Smooth muscle cell of the brain vasculature (primary cell): ENCODE measurements at regions not wholly inside any gene's neighbourhood (a gene's known extent, or its start where the extent isn't known, plus 50 kb on each side); places are given as distances from the start of the nearest gene placed in this dataset.

ENCODE experiments used
- DNase-seq: peaks from one replicate; pipeline ENCODE4 v3.0.0-alpha.2; 2012; ENCODE audit warnings: low read depth, low spot score

GRCh38 chr14:26130690-26131089, 467.1 kb downstream of the NOVA1 start:
- DNase-seq: no peak

GRCh38 chr14:26128931-26129671, 468.7 kb downstream of the NOVA1 start:
- DNase-seq: peak; percentile 70

GRCh38 chr14:26124896-26125438, 472.9 kb downstream of the NOVA1 start:
- DNase-seq: no peak

GRCh38 chr14:26123459-26123858, 474.4 kb downstream of the NOVA1 start:
- DNase-seq: no peak

GRCh38 chr14:26121181-26121580, 476.7 kb downstream of the NOVA1 start:
- DNase-seq: no peak

- no peak for DNase-seq
These were observed 483.8 kb downstream of the NOVA1 start for GRCh38 chr14:26113911-26114640.

- DNase-seq: no peak
These were observed 493.1 kb downstream of the NOVA1 start for GRCh38 chr14:26104717-26105116.

- no peak for DNase-seq
These were observed 500.0 kb downstream of the NOVA1 start for GRCh38 chr14:26097852-26098251.

GRCh38 chr14:26088275-26088674, 509.6 kb downstream of the NOVA1 start:
- no peak for DNase-seq

GRCh38 chr14:26081043-26081442, 516.8 kb downstream of the NOVA1 start:
- no peak for DNase-seq

- no peak for DNase-seq
These were observed 519.3 kb downstream of the NOVA1 start for GRCh38 chr14:26078561-26078960.

- no peak for DNase-seq
These were observed 522.9 kb downstream of the NOVA1 start for GRCh38 chr14:26074892-26075291.

- DNase-seq: no peak
These were observed 527.4 kb downstream of the NOVA1 start for GRCh38 chr14:26070443-26070842.

- DNase-seq: no peak
These were observed 529.9 kb downstream of the NOVA1 start for GRCh38 chr14:26067786-26068459.

- no peak for DNase-seq
These were observed 530.5 kb downstream of the NOVA1 start for GRCh38 chr14:26067341-26067740.

GRCh38 chr14:26056036-26056616, 541.7 kb downstream of the NOVA1 start:
- no peak for DNase-seq

GRCh38 chr14:26032348-26032747, 565.5 kb downstream of the NOVA1 start:
- DNase-seq: no peak

- no peak for DNase-seq
These were observed 571.4 kb downstream of the NOVA1 start for GRCh38 chr14:26026384-26026783.

- DNase-seq: no peak
These were observed 573.9 kb downstream of the NOVA1 start for GRCh38 chr14:26023967-26024366.

GRCh38 chr14:26021759-26022158, 576.1 kb downstream of the NOVA1 start:
- DNase-seq: no peak

- DNase-seq: no peak
These were observed 580.6 kb downstream of the NOVA1 start for GRCh38 chr14:26017270-26017669.

- DNase-seq: no peak
These were observed 589.5 kb downstream of the NOVA1 start for GRCh38 chr14:26008290-26008689.
